OCI-LY3 (cell line): ENCODE measurements at regions not wholly inside any gene's neighbourhood (a gene's known extent, or its start where the extent isn't known, plus 50 kb on each side); places are given as distances from the start of the nearest gene placed in this dataset.
A peak's percentile ranks its signal among the peaks of the same experiment; 100 is the strongest.

Experiments
- H2AFZ ChIP-seq: fragments of 200-600, 300-600 bp; shearing (Covaris generic); 2 replicates; pipeline ENCODE4 v1.6.0; 2014; ENCODE audit warnings: antibody characterized with exemption, low read depth, low read length
- H3K27ac ChIP-seq: fragments of 200-600, 300-600 bp; sonication (generic); 2 replicates; pipeline ENCODE4 v1.5.1; 2014; ENCODE audit warnings: mild to moderate bottlenecking, low read length, moderate library complexity, mixed read lengths
- H3K27me3 ChIP-seq: fragments of 200-600, 300-600 bp; sonication (generic); 2 replicates; pipeline ENCODE4 v1.6.1; 2014; ENCODE audit warnings: low read depth, low read length, mixed read lengths
- H3K36me3 ChIP-seq: fragments of 200-600, 300-600 bp; sonication (generic); replicated peaks from 2 replicates; pipeline ENCODE3; 2014; ENCODE audit warnings: low read depth, low read length, mixed read lengths
- H3K4me1 ChIP-seq: fragments of 300-600, 200-600 bp; sonication (generic); 2 replicates; pipeline ENCODE4 v1.6.1; 2014; ENCODE audit warnings: low read length, mixed read lengths
- H3K4me2 ChIP-seq: fragments of 200-600, 300-600 bp; sonication (generic); 2 replicates; pipeline ENCODE4 v1.6.1; 2014; ENCODE audit warnings: low read length, mixed read lengths
- H3K4me3 ChIP-seq: fragments of 300-600, 200-600 bp; sonication (generic); 2 replicates; pipeline ENCODE4 v1.5.1; 2014; ENCODE audit warnings: antibody characterized with exemption, mild to moderate bottlenecking, low read length, moderate library complexity
- H3K79me2 ChIP-seq: fragments of 300-600, 200-600 bp; shearing (Covaris generic); 2 replicates; pipeline ENCODE4 v1.6.1; 2014; ENCODE audit warnings: mild to moderate bottlenecking, low read length, mixed read lengths
- H3K9ac ChIP-seq: fragments of 300-600, 200-600 bp; shearing (Covaris generic); 2 replicates; pipeline ENCODE4 v1.6.0; 2014; ENCODE audit warnings: mild to moderate bottlenecking, low read length, moderate library complexity
- H3K9me3 ChIP-seq: fragments of 200-600, 300-600 bp; shearing (Covaris generic); 2 replicates; pipeline ENCODE4 v1.6.1; 2014; ENCODE audit warnings: low read length, mixed read lengths; ENCODE audit not compliant: insufficient read depth
- H4K20me1 ChIP-seq: fragments of 200-600, 300-600 bp; sonication (generic); 2 replicates; pipeline ENCODE4 v1.6.1; 2016; ENCODE audit warnings: low read length, mixed read lengths; ENCODE audit not compliant: insufficient read depth
- CTCF ChIP-seq: fragments of 200-600, 300-600 bp; sonication (generic); IDR thresholded peaks from 2 replicates; pipeline ENCODE4 v1.5.1; 2014; ENCODE audit warnings: antibody characterized with exemption, low read length, low read depth
- EZH2phosphoT487 ChIP-seq: fragments of 200-600 bp; shearing (Covaris generic); IDR thresholded peaks from 2 replicates; pipeline ENCODE4 v1.6.1; 2018; ENCODE audit warnings: antibody characterized with exemption, mixed run types, low read depth

GRCh38 chr3:64422192-64422591 lies 196.9 kb upstream of the PRICKLE2 start:
- Histone ChIP-seq H2AFZ (no peak overlapping the region), H3K27ac (no peak overlapping the region), H4K20me1 (no peaks in the 10 kb centered on the region), H3K9me3 (no peaks in the 10 kb centered on the region), H3K4me3 (no peak overlapping the region), H3K4me2 (no peak overlapping the region), H3K79me2 (no peaks in the 10 kb centered on the region), H3K36me3 (no peaks in the 10 kb centered on the region), H3K9ac (no peak overlapping the region), H3K27me3 (no peaks in the 10 kb centered on the region), H3K4me1 (0 out of 2 replicates have a peak, but pooled peaks cover 7% of the 10 kb centered on the region)
- TF ChIP-seq CTCF = no peak
- no peak for TF ChIP-seq EZH2phosphoT487

GRCh38 chr3:64417816-64418215 lies 192.6 kb upstream of the PRICKLE2 start:
- Histone ChIP-seq H3K27me3 (no peaks in the 10 kb centered on the region), H3K9me3 (no peaks in the 10 kb centered on the region), H3K4me3 (no peak overlapping the region), H3K79me2 (no peaks in the 10 kb centered on the region), H3K9ac (no peak overlapping the region), H3K36me3 (no peaks in the 10 kb centered on the region), H3K4me1 (0 out of 2 replicates have a peak, but pooled peaks cover 7% of the 10 kb centered on the region), H3K27ac (no peak overlapping the region), H4K20me1 (no peaks in the 10 kb centered on the region), H3K4me2 (no peak overlapping the region), H2AFZ (peak overlapping the region; percentile 56)
- TF ChIP-seq EZH2phosphoT487 = no peak
- TF ChIP-seq CTCF = no peak

- TF ChIP-seq EZH2phosphoT487 (no peak), CTCF (no peak)
- Histone ChIP-seq H4K20me1 (no peaks in the 10 kb centered on the region), H3K36me3 (no peaks in the 10 kb centered on the region), H2AFZ (peak overlapping the region; percentile 46; the same call in 1 of the 2 replicates), H3K27ac (no peak overlapping the region), H3K27me3 (no peaks in the 10 kb centered on the region), H3K4me2 (no peak overlapping the region), H3K9ac (no peak overlapping the region), H3K4me1 (0 out of 2 replicates have a peak, but pooled peaks cover 7% of the 10 kb centered on the region), H3K79me2 (no peaks in the 10 kb centered on the region), H3K9me3 (no peaks in the 10 kb centered on the region), H3K4me3 (no peak overlapping the region)
These were observed 188.8 kb upstream of the PRICKLE2 start for GRCh38 chr3:64414043-64414442.

- Histone ChIP-seq H3K4me3 (no peak overlapping the region), H3K79me2 (no peaks in the 10 kb centered on the region), H3K27ac (no peak overlapping the region), H3K9me3 (no peaks in the 10 kb centered on the region), H2AFZ (no peak overlapping the region), H3K4me1 (no peaks in the 10 kb centered on the region), H3K36me3 (no peaks in the 10 kb centered on the region), H3K4me2 (no peak overlapping the region), H4K20me1 (no peaks in the 10 kb centered on the region), H3K9ac (no peak overlapping the region), H3K27me3 (no peaks in the 10 kb centered on the region)
- TF ChIP-seq CTCF = no peak
- TF ChIP-seq EZH2phosphoT487 = no peak
These were observed 185.8 kb upstream of the PRICKLE2 start for GRCh38 chr3:64411101-64411500.
